NCI-H345 (cell line): ENCODE measurements at regions not wholly inside any gene's neighbourhood (a gene's known extent, or its start where the extent isn't known, plus 50 kb on each side); places are given as distances from the start of the nearest gene placed in this dataset.
"Not testable (repeated sequence)": the region's sequence is repeated elsewhere in the genome, so short reads cannot be mapped to it uniquely, and the experiment has no call there.

Source experiments
- DNase-seq: peaks from one replicate; lab custom pipeline; 2025; lab: John Stamatoyannopoulos, UW

DNA sequence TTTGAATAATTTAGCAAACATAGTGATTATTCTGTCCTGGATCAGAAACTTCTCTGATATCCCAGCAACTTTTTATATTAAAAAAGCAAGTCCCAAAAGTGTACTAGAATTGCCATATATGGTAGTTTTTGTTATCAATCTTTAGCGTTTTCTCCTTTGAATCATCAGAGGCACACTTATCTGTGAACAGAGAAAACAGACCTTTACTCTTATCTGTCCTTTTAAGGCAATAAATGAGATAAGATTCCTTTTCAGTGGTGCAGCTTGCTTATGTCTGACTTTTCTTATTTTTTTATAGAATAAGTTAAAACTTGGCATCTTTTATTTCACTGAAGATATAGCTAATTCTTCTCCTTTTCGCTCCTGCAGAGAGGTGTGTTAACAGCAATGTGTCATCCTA, 458.1 kb upstream of the PCDH10 start:
- no peak for DNase-seq

DNA sequence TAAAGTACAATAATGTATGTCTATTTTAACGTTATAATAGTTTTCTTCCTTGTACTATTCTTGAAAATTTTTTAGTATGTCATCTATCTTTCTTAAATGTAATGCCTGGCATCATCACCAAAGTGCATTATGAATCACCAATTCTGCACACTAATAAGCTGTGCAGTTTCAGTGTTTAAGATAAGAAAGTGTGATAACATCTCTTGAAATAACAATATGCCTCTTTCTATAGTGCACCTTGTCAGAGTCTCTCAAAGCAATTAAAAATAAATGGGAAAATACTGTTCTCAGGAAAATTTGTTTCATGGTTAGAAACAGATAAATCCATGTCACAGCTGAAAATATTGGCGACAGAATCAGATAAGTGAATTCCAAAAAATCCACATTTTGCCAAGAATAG, 457.4 kb upstream of the PCDH10 start:
- DNase-seq: no peak

DNA sequence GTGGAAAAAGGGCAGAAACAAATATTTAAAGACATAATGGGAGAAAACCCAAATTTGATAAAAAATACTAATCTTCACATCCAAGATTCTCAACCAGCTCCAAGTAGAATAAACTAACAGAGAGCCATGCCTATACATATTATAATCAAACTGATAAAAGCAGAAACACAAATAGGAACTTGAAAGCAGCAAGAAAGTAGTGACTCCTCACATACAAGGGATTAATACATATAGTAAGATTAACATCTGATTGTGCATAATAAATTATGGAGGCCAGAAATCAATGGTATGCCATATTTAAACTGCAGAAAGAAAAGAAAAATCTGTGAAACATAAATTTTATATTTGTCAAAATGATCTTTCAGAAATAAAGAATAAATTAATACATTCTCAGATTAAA, 454.3 kb upstream of the PCDH10 start:
- no peak for DNase-seq

DNA sequence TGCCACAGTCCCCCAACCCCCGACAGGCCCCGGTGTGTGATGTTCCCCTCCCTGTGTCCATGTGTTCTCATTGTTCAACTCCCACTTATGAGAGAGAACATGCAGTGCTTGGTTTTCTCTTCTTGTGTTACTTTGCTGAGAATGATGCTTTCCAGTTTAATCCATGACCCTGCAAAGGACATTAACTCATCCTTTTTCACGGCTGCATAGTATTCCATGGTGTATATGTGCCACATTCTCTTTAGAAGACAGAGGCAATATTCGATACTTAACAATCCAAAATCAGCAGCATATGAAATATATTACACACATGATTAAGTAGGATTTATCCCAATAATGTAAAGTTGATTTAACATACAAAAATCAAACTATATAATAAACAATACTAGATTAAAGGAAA, 451.6 kb upstream of the PCDH10 start:
- not testable (repeated sequence) for DNase-seq

DNA sequence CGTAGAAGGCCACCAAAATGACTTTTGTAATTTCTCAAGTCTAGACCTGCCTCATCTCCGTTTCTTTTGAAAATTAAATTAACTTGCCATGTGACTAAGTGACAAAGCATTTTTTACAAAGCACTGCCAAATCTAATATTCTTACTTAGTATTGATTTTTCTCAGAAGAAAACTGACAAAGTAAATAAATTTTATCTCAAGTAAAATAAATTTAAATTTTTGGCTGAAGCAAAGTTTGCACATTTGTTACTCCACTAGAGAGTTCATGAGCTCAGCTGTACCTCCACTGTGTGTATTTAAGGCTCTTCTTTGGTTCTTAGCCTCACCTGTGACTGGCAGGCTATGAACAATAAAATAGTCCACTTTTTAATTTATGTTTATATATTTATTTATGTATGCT, 441.1 kb upstream of the PCDH10 start:
- no peak for DNase-seq

DNA sequence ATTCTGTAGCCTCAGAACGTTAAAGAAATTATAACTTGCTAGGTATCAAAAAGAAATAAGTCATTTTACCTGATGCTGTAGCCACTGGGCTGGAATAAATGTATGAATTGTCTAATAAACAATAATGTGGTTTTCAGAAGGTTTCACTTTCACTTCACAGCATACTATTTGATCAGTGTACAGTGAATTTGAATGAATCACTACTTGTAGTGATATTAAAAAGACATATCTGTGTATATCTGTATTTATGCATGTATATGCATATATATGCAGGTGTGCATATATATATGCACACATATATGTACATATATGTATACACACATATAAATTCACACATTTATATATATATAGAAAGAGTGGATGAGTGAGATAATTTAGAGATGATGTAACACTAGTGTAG, 440.0 kb upstream of the PCDH10 start:
- DNase-seq: no peak

DNA sequence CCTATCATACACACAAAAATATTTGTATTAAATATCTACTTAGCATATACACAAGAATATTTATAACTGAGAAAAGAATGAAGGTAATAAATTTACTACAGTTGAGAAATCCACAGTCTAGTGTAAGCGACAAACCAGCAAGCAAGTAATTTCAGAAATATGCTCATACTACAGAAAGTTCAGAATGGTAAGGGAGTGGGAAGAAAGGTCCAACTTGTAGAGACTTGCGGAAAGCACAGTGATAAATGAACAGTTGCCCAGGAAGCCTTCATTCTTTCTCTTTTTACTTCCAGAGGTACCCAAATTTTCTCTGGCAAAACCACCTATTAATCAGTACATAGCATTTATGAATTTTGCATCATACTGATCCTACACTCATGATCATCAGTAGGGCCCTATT, 438.1 kb upstream of the PCDH10 start:
- no peak for DNase-seq

DNA sequence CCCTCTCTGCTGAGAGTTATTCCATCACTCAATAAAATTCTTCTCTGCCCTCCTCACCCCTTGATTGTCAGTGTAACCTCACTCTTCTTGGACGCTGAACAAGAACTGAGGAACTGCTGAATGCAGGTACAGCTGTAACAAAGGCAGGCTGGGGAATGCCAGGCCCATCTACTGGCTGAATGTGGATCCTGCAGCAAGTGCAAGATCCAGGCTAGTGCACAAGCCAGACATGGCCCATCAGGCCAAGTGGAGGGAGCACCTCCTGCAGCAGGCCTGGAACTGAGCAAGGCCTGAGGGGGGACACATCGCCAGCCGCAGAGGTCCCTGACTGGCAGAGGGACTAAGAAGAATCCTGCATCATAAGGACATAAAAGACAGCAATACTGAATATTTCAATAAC, 411.8 kb upstream of the PCDH10 start:
- DNase-seq: no peak

DNA sequence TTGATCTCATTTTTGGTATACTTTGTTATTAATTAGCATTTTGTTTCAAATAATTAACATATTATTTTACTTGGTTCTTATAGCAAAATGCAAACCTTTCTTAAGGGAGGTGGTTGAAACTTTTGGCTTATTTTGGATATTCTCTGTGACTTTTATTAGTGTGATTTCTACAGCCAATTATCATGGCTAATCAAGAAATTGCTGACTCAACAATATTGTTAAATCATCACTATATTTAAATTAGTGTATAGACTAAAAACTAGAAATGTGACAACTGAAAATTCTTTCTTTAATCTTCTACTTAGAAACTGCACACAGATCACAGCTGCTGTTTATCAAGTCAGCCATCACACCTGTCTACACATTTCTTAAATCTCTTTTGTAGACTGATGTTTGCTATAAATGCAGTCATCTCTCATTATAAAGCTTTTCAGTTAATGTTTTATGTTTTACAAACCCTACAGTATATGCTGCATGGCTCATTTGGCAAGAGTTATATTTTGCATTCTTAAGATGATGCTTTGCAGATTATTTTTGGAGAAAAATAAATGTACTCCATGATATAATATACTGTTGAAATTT, 389.8 kb upstream of the PCDH10 start:
- no peak for DNase-seq

DNA sequence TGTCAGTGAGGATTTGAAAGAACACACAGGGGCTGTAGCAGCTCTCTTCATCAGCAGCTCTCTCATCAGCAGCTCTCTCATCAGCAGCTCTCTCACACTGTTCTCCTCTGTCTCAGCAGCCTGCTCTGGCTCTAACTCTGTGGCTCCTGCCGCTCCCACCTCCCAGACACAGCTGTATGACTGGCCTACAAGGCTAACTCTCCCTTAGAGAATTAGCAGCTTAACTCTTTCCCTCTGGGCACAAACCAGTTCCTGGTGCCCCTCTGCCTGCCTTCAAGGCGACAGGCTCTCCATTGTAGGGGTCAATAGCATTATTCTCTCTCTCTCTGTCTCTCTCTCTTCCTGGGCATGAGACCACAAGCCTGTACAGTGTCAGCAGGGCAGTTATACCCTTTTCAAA, 385.6 kb upstream of the PCDH10 start:
- no peak for DNase-seq

DNA sequence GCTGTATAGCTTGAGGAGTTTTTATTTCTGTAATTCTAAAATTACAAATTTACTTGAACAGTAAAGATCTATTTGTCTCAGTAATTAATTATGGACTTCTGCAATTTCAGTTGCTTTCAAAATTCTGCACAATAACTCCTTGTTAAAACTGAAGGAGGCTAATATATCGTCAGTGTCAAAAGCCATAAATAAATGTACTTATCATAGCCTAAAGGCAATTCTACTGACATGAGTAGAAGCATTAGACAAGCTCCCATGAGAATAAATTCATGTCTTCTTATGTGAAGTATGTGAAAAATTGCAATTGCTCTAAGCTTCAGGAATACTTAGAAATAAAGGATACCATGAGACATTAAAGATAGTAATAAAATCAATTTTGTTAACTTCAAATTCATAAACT, 381.2 kb upstream of the PCDH10 start:
- no peak for DNase-seq

DNA sequence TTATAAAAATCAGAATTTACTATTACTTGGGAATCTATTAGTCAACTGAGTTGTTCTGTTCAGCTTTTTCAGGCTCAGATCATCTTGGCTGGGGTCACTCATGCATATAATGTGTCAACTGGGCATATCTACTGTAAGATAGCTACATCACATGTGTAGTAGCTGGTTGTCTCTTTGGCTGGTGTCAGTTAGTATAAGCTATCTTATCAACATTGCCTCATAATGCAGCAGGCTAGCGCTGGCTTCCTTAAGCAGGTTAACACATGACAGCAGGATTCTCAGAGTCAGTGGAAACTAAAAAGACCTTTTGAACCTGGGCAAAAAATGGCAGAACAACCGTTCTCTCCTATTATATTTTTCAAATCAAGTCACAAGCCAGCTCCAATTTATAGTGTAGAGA, 378.3 kb upstream of the PCDH10 start:
- no peak for DNase-seq

DNA sequence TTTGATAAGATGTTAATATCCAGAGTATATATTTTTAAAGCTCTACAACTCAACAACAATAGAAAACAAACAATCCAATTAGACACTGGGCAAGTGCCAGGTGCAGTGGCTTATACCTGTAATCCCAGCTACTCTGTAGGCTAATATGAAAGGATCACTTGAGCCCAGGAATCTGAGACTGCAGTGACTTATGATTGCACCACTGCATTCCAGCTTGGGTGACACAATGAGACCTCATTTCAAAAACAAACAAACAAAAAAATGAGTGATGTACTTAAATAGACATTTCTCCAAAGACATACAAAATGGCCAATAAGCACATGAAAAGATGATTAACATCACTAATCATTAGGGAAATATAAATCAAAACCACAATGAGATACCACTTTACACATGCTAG, 356.8 kb upstream of the PCDH10 start:
- no peak for DNase-seq

DNA sequence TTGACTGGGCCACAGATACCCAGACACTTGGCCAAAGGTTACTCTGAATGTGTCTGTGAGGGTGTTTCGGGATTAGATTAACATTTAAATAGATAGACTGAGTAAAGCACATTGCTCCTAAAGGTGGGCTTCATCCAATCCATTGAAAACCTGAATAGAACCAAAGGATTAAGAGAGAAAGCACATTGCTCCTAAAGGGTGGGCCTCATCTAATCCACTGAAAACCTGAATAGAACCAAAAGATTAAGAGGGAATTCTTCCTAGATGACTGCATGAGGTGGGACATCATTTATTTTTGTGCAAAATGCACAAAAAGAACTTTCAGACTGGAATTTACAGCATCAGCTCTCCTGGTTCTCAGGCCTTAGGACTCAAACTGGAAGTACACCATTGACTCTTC, 351.2 kb upstream of the PCDH10 start:
- no peak for DNase-seq

DNA sequence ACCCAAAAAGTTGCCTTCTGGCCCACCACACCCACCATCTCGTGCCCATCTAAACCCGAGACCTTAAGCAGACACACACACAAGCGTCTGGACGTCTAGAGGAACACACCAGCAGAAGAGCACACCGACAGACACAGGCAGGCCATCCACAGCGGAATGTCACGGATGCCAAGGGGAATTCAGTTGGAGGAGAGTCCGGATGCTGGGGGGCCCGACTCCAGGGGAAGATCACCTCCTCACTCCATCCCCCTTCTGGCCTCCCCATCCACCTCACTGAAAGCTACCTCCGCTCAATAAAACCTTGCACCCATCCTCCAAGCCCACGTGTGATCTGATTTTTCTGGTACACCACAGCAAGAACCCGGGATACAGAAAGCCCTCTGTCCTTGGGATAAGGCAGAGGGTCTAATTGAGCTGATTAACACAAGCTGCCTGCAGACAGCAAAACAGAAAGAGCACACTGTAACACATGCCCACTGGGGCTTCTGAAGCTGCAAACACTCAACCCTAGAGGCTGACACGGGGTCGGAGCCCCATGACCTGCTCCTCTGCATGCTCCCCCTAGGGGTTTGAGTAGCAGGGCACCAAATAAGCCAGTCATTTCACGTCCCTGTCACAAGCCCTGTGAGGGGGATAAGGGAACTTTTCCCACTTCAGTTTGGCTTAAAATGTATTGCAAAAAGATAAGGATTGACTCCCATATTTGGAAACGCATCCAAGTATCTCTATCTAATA, 339.6 kb upstream of the PCDH10 start:
- DNase-seq: no peak

DNA sequence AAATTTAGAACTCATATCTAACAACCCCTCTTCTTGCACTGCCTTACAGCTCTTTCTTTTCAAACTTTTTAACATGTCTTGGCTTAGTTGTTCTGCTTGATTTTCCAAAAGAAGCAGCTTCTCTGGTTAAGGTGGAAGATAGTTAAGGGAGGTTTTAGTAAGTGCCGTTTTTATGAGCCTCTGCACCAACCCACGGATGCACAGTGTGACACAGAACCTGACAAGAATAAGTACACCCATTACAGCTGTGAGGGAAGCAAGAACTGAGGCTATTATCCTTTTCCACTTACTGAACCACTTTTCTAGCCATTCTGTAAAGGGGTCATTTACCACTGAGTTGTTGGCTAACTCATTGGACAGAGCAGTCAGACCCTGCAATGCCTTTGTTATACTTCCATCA, 336.0 kb upstream of the PCDH10 start:
- DNase-seq: not testable (repeated sequence)

DNA sequence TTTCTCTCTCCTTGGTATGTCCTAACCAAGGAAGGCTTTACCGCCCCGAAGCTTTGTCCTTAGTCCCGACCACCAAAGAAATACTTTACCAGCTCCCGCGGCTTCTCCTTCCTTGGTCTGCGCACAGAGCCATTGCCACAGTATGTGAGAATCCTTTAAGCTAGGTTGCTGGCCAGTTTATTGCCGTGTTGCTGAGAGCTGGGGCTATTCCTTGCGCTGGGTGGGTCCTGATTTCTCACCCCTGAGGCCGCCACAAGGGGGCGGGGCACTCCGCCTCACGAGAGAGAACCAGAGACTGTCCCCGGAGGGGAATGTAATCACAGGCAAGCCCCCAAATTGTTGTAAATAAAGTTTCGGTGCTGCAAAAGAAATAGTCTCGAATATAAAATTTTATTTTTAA, 331.0 kb upstream of the PCDH10 start:
- DNase-seq: no peak

DNA sequence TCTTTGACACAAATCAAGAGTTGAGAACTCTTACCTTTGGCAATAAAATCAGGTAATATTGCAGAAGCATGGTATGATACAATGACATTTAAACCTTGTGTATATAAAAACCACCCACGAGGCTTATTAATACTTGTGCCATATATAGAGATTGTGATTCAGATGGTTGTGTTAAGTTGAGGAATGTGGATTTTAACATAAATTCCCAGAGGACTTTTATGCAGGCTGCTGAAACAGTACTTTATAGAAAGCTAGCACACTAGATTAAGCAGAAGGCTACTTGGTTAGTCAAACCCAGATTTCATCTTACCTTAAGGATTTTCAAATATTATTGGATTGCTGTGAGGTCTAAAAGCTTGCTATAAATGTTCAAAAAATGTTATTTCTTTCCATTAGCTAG, 325.7 kb upstream of the PCDH10 start:
- DNase-seq: no peak

DNA sequence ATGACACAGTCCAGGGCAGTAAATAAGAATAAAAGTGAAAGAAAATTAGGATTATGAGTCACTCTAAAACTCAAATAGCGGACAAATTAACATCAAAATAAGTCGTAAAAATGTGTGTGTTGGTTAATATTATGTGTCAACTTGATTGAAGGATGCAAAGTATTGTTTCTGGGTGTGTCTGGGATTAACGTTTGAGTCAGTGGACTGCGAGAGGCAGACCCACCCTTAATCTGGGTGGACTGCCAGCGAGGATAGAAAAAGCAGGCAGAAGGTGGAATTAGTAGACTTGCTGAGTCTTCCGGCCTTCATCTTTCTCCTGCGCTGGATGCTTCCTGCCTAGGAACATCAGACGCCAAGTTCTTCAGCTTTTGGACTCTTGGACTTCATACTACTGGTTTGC, 324.3 kb upstream of the PCDH10 start:
- no peak for DNase-seq

DNA sequence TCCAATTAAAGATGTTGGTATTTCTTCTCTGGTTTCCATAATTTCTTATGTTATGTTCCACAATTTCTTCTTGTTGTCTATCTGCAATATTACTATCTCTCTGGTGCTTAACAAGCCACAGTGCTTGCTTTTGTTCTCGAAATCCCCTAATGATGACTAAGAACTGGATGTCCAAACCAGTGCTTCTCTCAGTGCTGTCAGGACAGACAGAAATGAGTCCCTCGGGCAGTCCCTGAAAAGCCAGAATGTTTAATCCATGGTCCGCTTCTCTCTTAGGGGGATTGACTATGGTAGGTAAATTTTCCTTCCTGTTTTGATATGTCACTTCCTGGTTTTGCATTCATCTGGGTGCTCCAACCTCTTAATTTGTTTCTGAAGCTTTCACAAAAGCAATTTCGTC, 321.6 kb upstream of the PCDH10 start:
- no peak for DNase-seq

DNA sequence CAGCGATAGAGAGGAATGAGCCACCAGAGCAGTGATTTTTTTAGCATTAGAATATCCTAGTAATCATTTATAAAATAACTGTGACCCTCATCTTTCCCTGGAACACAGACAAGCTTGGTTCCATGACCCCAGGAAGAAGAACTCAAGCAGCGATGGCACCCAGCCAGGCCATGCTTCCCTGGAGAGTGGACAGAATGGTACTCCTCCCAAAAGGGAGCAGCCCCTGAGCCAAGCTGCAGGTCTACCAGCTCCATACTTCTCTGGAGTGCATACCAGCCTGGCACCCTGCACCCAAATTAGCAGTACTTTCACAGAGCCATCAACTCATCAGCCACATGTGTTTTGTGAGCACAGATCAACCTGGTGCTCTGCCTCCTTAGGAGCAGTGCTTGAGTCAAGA, 310.9 kb upstream of the PCDH10 start:
- no peak for DNase-seq

DNA sequence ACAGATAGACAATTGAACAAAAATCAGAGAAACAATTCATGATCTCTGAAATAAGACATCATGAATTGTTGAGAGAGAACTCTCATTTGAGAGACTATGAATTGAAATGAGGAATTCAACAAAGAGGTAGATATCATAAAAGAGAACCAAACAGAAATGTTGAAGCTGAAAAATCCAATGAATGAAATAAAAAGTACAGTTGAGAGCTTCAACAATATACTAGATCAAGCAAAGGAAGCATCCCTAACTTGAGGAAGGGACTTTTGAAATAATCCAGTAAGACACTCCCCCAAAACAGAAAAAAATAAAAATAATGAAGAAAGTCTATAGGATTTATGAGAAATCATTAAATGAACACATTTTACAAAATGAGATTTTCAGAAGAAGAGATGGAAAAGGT, 310.0 kb upstream of the PCDH10 start:
- DNase-seq: no peak

DNA sequence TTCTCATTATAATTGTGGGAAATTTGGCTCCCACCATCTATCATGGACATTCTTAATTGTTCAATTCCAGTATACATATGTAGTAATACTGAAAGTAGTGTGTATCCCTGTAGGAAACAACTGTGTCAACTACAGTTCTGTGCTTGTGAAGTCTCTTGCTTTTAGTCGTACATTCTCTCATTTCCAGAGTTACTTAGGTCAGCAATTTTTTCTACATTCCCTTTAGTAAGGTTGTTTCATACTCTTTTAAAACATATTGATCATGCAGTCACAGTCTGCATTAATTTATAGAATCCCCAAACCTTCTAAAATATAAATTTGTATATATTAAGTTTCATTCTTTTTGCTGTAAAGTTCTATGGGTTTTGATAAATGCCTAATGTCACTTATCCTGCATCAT, 289.2 kb upstream of the PCDH10 start:
- no peak for DNase-seq

DNA sequence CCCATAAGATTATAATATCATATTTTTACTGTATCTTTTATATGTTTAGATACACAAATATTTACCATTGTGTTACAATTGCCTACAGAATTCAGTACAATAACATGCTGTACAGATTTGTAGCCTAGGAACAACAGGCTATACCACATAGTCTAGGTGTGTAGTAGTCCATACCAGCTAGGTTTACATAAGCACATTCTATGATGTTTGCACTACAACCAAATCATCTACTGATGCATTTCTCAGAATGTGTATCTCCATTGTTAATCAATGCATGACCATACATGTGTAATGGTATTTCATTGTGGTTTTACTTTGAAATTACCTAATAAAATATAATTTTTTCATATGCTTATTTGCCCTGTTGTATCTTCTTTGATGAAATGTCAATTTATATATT, 288.1 kb upstream of the PCDH10 start:
- DNase-seq: no peak
